Kidney glomerular epithelial cell (primary cell): ENCODE measurements at regions not wholly inside any gene's neighbourhood (a gene's known extent, or its start where the extent isn't known, plus 50 kb on each side); places are given as distances from the start of the nearest gene placed in this dataset.
A peak's percentile ranks its signal among the peaks of the same experiment; 100 is the strongest.

Source experiments
- DNase-seq: peaks from one replicate; lab custom pipeline; 2025; lab: John Stamatoyannopoulos, UW

GRCh38 chr3:117616227-117616626 is 906.6 kb downstream of the TUSC7 start:
- DNase-seq: no peak

DNA sequence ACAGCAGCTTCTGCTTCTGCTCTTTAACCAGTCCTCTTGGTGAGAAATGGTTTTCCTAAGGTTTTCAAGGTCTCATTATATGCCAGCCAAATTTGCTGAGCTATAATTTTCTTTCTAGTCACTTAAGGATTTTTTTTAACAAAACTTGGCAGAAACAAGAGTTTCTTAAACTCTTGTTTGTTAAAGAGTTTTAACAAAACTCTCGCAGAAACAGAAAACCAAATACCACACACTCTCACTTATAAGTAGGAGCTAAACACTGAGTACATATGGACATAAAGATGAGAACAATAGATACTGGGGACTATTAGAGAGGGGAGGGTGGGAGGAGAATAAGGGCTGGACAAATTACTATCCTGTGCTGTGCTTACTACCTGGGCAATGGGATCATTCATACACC is 908.3 kb downstream of the TUSC7 start:
- no peak for DNase-seq

- no peak for DNase-seq
Measured at GRCh38 chr3:117618462-117618861, 908.9 kb downstream of the TUSC7 start.

DNA sequence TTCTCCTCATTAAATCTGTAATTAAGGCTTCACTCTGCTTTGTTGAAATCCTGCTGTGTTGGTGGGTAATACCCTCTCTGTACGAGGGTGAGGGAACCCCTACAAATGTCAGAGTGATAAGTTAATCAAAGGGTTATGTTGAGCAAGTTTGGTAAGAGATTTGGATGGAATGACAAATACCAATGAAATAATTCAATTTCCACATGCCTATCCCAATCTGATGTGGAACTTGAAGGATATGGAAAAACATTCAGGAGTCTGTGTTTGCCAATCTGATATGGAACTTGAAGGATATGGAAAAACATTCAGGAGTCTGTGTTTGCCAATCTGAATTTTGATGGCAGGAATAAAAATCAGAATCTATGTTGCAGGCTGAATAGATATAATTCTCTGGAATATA is 910.2 kb downstream of the TUSC7 start:
- DNase-seq: no peak

- DNase-seq: peak; percentile 86
Measured at GRCh38 chr3:117622171-117622841, 912.7 kb downstream of the TUSC7 start.

DNA sequence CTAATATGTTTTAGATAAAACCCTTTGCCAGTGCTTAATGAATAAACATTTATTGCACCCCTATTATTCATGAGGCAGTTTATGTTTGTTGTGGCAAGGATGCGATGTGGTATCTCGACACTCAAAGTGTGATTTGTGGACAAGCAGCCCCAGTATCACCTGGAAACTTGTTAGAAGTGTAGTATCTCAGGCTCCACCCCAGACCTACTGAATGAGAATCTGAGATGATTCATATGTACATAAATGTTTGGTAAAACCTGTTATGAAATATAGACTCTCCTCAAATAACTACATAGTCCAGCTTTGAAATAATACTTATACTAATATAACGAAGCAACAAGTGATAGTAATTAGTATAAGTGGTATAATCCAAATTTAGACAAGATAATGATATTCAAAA is 914.8 kb downstream of the TUSC7 start:
- DNase-seq: no peak

- no peak for DNase-seq
Measured at GRCh38 chr3:117625174-117625573, 915.6 kb downstream of the TUSC7 start.

DNA sequence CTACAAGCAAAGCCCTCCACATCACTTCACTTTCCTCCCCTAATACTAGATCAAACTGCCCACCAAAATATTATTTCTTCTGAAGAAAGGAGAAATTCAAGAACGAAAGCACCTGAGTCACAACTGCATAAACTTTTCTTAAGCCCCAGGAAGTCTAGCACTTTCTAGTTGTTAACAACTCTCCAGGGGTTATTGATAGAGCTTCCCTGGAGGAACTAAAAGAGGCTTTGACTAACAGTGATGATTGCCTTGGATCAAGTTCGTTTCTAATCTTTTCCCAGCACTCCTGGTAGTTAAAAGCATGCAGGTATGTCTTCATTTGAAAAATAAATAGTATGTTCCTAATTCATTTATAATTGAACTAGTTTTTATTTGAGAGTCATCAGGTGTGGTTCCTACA is 917.0 kb downstream of the TUSC7 start:
- DNase-seq: no peak

- DNase-seq: peak; percentile 27
Measured at GRCh38 chr3:117628823-117629291, 919.3 kb downstream of the TUSC7 start.

DNA sequence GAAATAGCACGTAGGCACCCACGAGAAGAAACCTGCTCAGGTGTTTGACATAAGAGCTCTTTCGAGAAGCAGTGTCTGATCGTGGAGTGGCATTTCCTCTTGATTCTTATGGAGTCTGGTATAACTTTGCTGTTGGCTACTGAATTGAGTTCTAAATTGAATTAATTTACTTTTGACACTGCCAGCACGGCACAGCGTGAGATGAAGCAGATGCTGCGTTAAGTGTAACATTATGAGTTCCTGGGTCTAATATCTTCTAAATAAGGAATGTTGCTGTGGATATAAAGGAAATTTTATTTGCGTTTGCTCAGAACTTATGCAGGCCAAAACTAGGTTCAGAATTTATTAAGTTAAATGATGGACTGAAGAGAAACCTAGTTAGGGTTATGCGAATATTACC is 919.9 kb downstream of the TUSC7 start:
- DNase-seq: no peak

DNA sequence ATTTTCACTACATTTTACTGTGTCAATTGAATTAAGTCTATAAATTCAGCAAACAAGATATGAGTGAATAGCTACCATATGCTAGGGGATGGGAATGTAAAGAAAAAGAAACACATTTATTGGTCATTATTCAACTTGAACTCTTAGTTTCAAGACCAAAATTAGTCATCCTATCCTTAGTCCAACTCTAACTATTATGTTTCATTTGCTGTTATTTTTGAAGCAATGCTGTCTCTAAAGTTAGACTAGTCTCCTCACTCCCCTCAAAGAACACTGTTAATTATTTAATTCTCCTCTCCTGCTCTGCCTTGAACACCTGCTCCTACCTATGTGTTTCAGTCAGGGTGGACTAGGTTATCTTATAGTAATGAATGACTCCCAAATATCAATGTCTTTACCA is 920.9 kb downstream of the TUSC7 start:
- DNase-seq: no peak

GRCh38 chr3:117630885-117631284 is 921.3 kb downstream of the TUSC7 start:
- DNase-seq: no peak

GRCh38 chr3:117631781-117632180 is 922.2 kb downstream of the TUSC7 start:
- no peak for DNase-seq

DNA sequence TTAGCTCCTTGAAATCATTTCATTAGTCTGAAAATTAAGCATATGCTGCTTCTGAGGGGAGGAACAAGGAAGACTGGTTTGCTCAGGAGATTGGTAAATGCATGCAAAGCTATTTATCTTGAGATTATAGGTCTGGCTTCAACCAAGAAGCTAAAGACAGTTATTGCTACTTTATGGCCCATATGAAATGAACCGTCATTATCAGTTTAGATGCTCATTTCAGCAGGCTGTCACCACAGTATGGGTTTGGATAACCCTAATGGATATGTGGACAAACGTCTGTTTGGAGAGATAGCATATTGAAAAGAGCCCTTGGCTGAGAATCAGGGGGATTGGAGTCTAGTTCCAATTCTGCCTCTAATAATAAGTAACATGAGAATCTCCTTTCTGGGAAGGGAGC is 922.6 kb downstream of the TUSC7 start:
- no peak for DNase-seq

DNA sequence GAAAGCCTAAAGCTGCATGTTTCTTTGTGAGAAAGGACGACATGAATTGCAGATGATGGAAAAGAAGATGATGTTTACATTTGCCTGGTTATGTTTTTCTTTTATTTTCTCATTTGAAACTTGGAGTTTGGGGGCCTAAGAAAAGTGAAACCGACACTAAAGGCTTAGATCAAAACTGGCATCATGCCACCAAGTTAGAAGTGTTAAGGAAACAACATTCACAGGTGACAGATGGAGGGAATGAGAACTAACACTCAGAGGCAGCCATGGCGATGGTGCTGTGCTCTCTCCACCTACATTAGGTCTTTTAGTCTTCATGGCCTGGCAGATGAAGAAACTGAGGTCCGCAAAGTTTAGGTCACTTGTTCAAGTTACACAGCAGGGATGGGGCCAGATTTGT is 923.6 kb downstream of the TUSC7 start:
- no peak for DNase-seq

- no peak for DNase-seq
Measured at GRCh38 chr3:117637666-117638065, 928.1 kb downstream of the TUSC7 start.

DNA sequence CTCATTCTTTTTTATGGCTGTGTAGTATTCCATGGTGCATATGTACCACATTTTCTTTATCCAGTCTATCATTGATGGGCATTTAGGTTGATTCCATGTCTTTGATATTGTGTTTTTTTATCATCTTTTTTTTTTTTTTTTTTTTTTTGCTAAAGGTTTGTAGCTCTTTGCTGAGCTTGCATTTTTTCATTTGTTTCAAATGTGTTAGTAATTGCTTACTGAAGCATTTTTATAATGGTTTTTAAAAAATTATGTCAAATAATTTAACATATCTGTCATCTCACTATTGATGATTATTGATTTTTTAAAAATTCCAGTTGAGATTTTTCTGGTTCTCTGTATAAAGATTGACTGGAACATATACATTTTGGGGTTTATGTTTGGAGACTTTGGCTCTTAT is 934.6 kb downstream of the TUSC7 start:
- DNase-seq: no peak

- no peak for DNase-seq
Measured at GRCh38 chr3:117645561-117646242, 936.1 kb downstream of the TUSC7 start.

GRCh38 chr3:117647435-117647834 is 937.9 kb downstream of the TUSC7 start:
- DNase-seq: no peak

DNA sequence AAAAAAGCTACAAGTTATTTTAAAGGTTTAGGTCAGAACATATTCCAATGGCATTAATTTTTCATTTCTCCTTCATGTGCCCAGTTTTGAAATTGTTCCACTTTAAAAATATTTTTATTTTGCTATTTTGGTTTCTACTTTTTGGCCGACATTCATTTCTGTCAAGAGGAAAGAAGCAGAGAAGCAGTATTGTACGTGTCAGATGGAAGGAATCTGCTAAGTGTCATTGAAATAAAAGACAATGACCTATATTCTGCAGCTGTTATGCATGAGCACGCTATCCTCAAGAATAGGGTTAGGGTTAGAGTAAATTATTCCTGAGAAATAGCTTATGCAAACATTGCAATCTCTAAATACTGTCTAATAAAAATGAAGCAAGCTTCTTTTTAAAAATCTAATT is 941.7 kb downstream of the TUSC7 start:
- DNase-seq: no peak

DNA sequence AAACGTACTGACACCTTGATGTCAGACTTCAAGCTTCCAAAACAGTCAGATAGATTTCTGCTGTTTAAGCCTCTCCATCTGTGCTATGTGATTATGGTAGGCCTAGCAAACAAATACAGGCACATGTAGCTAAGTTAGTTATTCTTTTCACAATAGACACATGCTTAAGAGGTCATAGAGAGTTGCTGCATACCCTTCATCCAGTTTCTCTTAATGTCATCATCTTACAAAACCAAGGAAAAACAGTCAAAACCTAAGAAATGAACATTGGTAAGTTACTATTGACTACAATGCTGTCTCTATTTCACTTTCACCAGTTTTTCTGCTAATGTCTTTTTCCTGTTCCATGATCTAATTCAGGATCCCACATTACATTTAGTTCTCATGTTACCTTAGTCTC is 946.8 kb downstream of the TUSC7 start:
- DNase-seq: no peak

DNA sequence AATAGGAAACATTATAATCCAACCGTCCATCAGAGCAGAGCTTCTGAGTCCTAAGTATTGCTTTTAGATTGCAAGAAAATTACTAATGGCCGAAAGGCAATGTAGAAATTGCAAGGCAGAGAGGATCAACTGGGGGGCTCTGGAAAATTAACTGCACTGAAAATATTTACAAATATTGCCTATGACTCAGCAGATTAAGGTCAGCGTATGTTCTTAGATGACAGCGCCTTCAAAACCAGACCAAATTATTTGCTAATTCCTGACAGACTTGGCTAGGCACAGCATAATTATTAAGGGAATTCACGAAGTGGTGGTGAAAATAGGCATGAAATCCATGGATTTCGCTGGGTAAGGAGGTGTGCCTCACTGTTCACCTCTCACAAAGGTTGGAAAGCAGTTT is 947.7 kb downstream of the TUSC7 start:
- DNase-seq: no peak

GRCh38 chr3:117660941-117661817 is 951.6 kb downstream of the TUSC7 start:
- no peak for DNase-seq
